HG03571 (cell line): ENCODE measurements at regions not wholly inside any gene's neighbourhood (a gene's known extent, or its start where the extent isn't known, plus 50 kb on each side); places are given as distances from the start of the nearest gene placed in this dataset.
"Not testable (repeated sequence)": the region's sequence is repeated elsewhere in the genome, so short reads cannot be mapped to it uniquely, and the experiment has no call there.

ENCODE experiments used
- ATAC-seq: cut with Tn5 transposase; IDR thresholded peaks from one replicate; pipeline ENCODE4 v1.9.1; 2021; ENCODE audit not compliant: unreplicated experiment

DNA sequence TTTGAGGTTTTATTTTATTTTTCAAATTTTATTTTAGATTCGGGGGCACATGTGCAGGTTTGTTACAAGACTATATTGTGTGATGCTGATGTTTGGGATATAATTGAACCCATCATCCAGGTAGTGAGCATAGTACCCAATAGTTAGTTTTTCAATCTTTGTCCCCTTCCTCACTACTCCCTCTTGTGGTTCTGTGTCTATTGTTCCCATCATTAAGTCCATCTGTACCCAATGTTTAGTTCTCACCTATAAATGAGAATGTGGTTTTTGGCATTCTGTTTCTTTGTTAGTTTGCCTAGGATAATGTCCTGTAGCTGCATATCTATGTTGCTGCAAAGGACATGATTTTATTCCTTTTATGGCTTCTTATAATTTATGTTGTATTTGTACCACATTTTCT, 767.2 kb upstream of the ADGRL3 start:
- no peak for ATAC-seq

DNA sequence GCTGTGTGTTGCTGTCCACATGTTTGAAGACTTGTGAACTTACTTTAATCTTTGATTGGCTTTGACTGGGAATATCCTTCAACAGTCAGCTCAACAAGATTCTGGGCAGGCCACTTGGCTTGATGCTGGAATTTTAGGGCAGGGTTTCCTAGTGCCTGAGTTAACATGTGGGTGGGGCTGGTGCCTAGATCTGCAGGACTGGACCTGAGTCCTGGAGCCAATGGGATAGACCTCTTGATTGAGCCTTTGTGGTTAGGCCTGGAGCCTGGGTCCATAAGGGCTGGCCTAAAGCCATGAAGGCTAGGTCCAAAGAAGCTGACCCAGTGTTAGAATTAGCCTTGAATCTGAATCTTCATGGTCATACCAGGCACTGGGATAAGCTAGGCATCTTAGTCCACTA, 757.1 kb upstream of the ADGRL3 start:
- ATAC-seq, result no peak

GRCh38 chr4:60443796-60444195, 756.3 kb upstream of the ADGRL3 start:
- no peak for ATAC-seq

DNA sequence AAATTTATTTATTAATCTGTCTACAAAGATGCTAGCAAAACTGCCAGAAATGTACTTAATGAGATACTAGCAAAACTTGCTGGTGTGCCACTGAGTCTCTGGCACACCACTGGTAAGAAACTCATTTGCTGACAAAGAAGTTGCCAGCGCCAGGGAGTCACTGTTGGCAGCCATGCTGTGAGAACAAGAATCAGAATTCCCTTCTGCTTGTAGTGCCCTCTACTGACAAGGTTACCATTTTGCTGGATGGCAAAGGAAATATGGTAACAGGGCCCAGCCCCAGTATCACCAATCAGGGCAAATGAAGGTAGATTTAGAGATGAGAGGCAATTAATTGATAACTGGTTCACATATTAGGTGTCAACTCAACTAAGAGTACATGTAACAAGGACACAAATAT, 750.1 kb upstream of the ADGRL3 start:
- ATAC-seq, result no peak

- no peak for ATAC-seq
Measured at GRCh38 chr4:60452266-60452665, 747.9 kb upstream of the ADGRL3 start.

DNA sequence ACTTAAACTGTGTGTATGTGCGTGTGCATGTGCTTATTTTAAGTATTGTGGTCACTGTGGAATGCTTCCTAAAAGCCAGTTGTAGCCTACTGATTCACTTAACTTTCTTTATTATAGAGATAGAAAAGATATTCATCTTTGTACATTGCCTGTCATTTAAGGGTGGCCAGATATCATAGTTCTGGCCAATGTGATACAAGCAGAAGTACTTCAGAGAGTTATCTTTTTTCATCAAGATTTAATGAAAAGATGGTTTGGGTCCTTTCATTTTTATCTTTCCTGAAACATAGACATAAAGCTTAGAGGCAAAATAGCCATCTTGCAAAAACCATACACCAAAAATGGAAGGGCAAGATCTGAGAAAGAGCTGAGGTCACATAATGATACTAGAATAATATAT, 744.7 kb upstream of the ADGRL3 start:
- no peak for ATAC-seq

DNA sequence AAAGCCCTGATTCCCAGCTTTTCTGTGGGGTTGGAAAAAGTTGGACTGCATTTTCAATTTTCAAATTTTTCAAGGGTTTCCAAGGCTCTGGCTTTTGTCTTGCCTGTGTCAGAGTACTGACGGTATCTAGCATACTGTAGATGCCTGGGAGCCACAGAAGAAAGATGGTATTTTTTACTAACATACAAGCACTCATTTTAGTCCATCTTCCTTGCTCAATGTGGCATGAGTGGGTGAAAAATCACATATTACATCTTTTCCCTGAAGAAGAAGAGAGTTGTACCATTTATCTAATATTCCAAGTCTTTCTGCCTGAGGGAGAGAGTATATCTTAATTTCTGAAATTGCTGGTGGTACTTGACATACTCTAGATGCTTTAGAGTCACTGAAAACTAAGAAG, 738.6 kb upstream of the ADGRL3 start:
- ATAC-seq, result no peak

DNA sequence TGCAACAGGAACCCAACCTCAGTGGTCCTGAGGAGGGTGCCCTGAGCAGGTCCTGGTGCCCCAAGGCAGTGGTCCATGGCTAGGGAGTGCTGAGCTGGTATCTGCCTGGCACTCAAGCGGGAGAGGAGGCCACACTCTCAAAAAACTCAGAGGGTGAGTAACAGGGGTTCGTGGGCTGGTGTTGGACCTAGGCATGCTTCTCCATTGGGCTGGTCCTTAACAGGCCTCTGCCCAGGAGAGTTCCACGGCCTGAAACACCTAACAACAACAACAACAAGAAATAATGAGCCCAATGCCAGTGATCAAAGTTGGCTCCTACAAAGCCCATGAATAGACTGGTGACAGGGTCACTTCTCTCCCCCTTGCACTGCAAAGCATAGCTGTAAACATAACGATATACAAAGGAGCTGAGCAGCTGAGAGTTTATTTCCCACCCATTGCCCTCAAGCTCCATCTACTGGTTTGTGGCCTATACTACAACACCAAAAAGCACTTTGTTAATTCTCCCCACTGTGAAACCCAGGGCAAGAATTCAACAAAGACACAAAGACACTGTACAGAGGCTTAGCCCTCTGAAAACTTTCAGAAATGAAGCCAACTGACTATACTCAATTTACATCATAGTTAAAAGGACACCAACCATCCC, 736.1 kb upstream of the ADGRL3 start:
- no peak for ATAC-seq

GRCh38 chr4:60482921-60483351, 717.2 kb upstream of the ADGRL3 start:
- ATAC-seq, result no peak

DNA sequence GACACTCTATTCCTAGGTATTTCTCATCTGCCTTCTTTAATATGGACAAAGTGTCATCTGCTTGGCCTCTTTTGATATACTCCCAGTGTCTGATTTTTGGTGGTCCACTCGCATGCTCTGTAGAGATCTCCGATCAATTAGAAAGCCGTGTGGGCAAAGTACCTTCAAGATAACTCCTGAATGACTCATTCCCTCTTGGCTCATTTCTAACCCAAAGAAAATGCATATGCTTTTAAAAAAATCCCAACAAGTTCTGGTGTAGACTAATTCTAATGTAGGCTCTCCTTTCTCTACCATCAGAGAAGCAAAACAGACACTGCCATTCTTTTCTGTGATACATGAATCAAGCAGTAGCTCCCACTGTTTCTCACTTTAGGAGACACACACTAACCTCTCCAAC, 714.9 kb upstream of the ADGRL3 start:
- ATAC-seq, result no peak

DNA sequence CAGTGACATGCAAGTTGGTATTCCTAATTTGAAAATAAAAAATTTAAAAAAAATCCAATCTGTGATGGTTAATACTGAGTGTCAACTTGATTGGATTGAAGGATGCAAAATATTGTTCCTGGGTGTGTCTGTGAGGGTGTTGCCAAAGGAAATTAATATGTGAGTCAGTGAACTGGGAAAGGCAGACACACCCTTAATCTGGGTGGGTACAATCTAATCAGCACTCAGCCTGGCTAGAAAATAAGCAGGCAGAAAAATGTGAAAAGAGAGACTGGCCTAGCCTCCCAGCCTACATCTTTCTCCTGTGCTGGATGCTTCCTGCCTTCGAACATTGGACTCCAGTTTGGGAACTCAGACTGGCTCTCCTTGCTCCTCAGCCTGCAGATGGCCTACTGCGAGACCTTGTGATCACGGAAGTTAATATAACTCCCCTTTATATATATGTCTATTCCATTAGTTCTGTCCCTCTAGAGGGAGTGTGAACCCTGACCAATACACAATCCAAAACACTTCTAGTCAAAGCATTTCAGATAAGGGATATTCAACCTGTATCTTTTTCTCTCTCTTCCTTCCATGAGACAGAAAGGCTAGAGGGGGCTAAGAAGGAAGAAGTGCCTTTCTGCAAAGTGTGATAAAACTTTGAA, 712.9 kb upstream of the ADGRL3 start:
- not testable (repeated sequence) for ATAC-seq

DNA sequence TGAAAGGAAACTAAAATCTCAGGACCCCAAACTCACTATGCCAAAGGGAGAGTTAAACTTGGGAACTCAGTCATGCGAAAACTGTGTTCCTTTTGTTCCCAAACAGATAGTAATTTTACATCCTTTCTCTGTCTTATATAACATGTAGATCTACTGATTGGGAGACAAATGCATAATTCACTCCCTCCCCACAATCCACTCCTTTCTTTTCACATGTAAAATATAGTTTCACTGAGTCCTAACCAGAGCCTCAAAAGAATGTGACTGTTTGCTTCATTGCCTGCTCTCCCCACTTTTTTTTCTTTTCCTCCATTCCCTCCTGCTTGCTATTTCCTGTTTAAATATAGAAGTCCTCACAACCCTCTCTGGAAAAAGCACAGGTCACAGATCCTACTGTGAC, 699.3 kb upstream of the ADGRL3 start:
- ATAC-seq, result no peak

- ATAC-seq, result no peak
Measured at GRCh38 chr4:60502733-60503132, 697.4 kb upstream of the ADGRL3 start.

GRCh38 chr4:60506061-60506460, 694.1 kb upstream of the ADGRL3 start:
- no peak for ATAC-seq

DNA sequence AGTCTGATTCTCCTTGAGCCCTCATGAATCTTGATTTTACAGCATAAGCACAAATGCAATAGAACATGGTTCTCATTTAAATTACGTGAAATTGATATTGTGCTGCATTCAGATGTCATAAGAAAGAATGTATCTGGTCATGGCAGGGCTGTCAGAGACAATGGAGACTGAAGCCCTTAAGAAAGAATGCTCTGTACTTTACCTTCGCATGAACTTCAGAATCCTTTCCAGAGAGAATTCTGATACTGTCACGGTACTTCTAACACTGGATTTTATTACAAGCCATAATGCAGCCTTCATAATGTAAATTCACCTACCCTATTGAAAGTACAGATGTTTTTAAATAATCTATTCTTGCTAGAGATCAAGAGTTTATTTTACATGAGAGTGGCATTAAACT, 677.9 kb upstream of the ADGRL3 start:
- ATAC-seq, result no peak

DNA sequence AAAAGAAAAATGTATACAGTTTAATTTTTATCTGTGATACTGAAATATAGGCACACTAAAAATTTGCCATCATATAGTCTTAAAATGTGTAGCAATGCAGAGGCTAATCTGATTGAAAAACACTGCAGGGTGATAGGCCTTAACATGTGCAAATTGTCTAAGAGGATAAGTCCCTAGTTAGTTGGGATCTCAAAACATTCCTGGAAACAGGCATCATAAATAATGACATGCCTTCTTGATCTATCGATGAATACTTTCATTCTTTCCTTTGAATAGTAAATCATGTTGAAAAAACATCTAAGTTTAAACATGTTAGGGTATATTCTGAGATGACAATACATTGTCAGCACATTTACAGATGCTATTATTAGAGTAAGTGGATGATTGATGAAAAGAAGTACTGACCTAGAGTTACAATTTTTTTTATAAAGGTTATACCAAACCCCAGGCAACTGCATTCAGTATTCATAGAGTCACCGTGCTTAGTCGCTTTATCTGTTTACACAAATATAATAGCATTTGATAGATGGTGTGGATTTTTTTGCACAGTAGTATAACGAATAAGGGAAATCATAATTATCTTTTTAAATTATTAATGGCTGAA, 668.2 kb upstream of the ADGRL3 start:
- no peak for ATAC-seq

DNA sequence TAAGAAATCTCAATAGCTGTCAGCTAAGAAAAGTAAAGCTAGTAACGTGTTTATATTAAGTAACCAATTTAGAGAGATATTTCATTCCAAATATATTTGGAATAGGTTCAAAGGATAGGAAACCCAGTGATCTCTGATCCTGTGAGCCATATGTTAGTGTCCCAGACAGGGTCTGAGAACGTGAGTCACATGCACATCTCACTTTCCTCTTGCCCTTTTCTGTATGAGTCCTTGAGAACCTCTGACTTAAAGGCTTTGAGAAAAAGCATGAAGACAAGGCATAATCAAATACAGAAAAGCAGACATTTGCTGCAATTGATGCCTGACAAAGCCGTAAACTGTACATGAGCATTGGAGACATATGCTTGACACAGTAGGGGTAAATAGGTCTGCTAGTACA, 655.1 kb upstream of the ADGRL3 start:
- no peak for ATAC-seq

DNA sequence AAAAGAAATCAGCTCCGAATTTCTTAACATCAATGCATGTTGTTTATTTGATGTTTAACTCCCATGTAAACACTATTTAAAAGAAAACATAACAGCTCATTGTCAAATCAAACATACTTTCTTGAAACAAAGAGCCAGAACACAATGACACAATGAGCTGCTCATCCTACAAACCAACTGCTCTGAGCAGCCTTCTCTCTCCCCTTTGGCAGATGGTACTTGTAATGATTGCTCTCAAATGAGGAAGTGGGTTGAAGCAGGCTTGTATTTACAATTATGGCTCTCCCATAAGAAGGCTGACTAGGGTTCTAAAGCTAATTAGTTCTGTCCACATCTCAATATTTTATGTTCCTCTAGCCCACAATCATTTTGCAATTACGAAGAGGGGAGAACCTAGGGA, 637.8 kb upstream of the ADGRL3 start:
- no peak for ATAC-seq

- ATAC-seq, result no peak
Measured at GRCh38 chr4:60565558-60565957, 634.6 kb upstream of the ADGRL3 start.

DNA sequence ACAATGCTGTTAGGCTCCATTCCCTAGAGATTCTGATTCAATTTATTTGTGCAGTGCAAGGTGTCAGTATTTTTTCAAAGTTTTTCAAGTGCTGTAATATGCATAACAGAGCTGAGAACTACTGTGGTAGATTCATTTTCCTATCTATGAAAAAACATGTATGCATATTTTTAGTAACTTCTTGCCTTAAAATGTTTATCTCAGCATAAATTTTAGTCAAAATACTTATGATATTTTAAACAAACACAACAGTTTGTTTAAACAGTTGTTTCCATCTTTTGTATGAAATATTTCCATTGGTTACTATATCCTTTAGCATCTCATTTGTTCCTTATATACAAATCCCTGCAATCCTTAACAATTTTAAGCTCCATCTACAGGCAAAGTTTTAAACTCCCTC, 624.8 kb upstream of the ADGRL3 start:
- ATAC-seq, result no peak

DNA sequence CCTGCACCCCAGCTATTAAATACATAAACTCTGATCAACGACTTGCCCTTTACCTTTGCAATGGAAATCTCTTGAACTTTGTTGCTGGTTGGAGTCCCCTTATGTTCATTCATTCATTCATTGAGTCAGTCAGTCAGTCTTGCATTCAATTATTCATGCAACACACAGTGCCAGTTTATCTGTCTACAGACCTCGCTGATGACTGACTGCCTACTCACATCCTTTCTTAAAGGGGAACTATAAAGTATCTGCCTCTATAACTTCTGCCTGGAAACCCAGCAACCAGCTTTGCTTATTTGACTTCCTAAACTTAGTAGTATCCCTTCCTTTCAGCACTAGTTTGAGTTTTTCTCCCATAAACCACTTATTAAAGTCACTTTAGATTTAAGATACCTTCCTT, 620.8 kb upstream of the ADGRL3 start:
- ATAC-seq, result no peak

GRCh38 chr4:60581919-60582536, 618.1 kb upstream of the ADGRL3 start:
- no peak for ATAC-seq
